Glomerular endothelial cell (primary cell): ENCODE measurements at regions not wholly inside any gene's neighbourhood (a gene's known extent, or its start where the extent isn't known, plus 50 kb on each side); places are given as distances from the start of the nearest gene placed in this dataset.
"Not testable (repeated sequence)": the region's sequence is repeated elsewhere in the genome, so short reads cannot be mapped to it uniquely, and the experiment has no call there.

Experiments used
- DNase-seq: peaks from one replicate; pipeline ENCODE4 v3.0.0-alpha.2; 2011; ENCODE audit warnings: low read depth, low spot score; ENCODE audit errors: extremely low read depth

DNA sequence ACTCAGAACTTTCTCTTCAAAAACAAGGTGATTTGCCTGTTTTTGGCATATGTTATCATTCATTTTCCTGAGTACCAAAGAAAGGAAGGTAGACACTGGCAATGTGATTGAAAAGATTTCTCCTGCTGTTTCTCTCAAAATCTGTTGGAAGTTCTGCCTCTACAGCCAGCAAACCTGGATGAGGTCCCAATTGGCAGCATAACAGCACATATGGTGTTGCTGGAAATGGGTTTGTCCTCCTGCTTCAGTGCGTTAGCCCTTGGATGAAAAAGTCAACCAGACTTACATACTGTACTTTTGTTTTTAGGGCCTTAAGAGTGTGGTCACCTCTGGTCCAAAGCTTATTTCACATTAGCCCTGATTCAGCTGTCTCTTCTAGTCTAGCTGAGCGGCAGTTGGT is 237.6 kb upstream of the MME start:
- DNase-seq = no peak

- DNase-seq = no peak
Observed at GRCh38 chr3:154835639-154836038, 244.5 kb upstream of the MME start.

- not testable (repeated sequence) for DNase-seq
Observed at GRCh38 chr3:154834831-154835230, 245.3 kb upstream of the MME start.

DNA sequence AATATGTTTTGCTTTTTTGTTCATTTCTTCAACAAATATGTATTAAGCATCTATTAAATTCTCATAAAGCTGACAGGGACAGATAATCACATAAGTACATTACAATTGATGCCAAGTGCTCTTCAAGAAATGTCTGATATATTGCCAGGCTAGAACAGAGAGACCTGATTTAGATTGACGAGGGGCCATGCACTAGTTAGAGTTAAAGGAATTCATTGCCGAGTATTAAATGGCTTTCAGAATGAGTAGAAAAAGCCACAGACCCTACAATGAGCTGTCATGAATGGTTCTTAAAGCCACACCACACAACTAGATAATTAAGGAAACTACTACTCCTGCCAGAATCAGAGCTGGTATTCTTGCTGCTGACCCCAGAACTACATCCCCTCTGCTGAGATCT is 250.2 kb upstream of the MME start:
- DNase-seq = no peak

DNA sequence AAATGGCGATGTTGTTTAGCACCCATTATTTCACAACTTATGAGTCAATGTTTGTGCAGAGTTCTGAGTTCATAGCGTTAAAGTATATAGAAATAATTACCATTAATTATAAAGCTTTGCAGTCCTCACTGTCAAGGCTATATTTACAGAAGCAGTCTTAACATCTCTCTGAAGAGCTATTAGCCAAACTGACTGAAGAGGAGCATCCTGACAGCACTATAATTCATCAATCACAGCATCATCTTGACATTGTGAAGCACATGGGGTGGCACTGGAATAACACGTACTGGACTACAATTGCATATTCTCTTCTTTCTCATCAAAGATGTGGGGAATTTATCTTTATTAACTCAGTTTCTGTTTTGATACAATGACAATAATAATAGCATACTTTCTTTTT is 260.6 kb upstream of the MME start:
- DNase-seq = no peak

GRCh38 chr3:154818676-154819255 is 261.4 kb upstream of the MME start:
- no peak for DNase-seq

- not testable (repeated sequence) for DNase-seq
Observed at GRCh38 chr3:154810017-154810416, 270.1 kb upstream of the MME start.

GRCh38 chr3:154801729-154802128 is 278.4 kb upstream of the MME start:
- no peak for DNase-seq

DNA sequence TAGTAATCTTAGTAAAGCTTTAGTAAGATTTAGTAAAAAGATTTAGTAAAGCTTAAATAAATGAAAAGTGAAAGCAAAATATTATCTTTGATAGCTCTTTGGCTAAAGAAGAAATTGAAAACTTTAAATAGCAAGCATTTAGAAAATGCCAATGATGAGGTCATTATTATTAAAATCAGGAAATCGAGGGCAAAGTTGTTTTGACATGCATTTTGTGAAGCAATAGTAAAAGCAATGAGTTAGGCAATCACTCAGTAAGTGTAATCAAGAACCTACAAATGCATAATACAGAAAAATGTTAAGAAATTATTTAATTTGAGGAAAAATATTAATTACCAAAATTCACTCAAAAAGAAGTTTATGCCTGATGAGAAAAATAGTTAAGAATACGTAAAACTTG is 280.3 kb upstream of the MME start:
- no peak for DNase-seq

- DNase-seq = no peak
Observed at GRCh38 chr3:154795582-154795981, 284.5 kb upstream of the MME start.

DNA sequence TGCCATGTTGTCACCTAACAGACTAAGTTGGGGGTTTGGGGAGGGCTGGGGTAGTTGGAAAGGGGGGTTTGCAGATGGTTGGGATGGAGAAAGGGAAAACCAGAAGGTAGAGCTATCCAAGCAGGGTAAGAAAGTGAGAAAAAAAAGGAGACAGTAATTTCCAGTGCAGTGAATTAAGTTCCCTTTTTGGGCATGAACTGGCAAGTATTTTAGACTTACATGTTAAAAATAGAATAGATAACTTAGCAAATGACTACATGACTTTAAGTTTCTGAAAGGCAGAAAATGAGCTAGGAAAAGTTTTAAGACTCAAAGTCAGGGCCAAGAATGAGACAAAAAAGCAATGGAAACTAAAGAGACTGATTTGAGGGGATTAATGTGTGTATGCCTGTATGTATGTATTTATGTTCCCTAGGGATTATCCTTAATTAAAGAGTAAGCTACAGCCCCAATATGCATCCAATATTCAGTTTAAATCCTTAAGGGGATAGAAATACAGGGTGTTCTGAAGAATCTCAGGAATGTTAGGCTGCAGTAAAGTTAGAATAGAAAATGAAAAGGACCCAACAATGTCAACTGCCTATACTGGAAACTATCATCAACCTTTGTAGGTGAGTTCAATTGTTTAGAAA is 285.2 kb upstream of the MME start:
- DNase-seq = no peak

GRCh38 chr3:154794391-154794790 is 285.7 kb upstream of the MME start:
- DNase-seq = no peak

DNA sequence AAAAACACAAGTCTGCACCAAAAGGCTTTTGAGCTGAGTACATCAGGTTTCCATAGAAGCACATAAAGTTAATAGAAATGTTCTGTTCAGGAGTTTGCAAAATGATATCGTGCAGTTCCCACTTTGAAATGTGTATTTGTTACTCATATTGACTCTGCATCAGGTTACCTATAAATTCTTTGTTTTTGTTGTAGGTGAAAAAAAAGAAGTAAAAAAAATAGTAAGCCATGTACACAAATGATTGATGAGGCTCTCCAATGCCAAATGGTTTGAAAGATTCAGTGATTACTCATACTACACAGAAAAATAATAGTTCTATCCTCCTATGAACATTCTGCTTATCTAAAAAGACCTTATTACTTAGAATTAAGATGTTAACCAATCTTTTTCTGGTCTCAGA is 287.3 kb upstream of the MME start:
- DNase-seq = no peak

DNA sequence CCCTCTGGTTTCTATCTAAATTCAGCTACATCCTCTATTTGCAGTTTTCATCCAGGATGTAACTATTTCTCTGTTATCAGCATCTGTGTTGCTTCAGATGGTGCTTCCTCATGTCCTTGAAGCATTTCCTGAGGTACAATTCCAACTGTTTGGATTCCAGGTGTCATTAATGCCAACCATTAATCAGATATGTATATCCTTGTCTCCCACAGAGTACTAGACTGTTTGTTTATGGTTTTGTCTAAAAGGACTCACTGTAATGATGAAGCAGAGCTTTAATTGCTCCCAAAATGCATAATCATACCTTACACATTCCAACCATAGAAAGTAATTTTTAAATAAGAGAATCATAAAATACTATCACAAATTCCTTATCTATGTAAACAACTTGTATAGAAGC is 288.5 kb upstream of the MME start:
- DNase-seq = no peak

DNA sequence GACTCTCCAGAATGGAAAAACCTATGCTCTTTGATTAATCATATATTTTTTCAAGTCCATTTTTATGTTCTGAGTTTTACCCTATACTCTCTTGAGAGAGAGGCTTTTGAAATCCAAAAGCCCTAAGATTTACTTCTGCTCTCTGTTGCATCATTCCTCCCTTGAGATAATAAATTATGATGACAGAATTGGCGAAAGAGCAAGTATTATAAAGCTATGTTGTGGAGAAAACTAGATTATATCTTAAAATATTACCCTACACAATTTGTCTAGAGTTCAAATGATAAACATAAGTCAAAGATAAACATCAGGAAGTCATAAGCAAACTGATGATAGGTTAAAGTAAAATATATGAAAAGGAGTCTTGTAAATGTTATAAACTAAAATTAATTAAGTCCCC is 293.4 kb upstream of the MME start:
- no peak for DNase-seq

- DNase-seq = no peak
Observed at GRCh38 chr3:154783521-154783931, 296.6 kb upstream of the MME start.

- no peak for DNase-seq
Observed at GRCh38 chr3:154783061-154783460, 297.1 kb upstream of the MME start.

DNA sequence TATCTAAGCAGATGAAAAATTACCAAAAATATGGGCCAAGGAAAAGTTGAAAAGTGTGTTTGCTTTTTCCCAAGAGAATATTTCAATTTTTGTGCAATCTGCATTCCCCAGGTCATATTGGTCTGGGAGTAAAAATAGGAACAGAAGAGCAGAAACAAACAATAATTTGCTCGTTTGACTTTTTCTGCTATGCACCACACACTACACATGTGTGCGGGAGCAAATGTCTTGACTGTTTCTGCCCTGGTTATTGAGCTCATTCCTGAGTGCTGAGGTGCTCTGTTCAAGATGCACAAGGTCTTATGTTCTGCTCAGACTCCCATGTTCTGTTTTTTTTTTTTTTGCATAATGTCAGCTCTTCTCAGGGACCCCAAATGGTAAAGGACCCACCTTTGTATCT is 298.0 kb upstream of the MME start:
- no peak for DNase-seq

DNA sequence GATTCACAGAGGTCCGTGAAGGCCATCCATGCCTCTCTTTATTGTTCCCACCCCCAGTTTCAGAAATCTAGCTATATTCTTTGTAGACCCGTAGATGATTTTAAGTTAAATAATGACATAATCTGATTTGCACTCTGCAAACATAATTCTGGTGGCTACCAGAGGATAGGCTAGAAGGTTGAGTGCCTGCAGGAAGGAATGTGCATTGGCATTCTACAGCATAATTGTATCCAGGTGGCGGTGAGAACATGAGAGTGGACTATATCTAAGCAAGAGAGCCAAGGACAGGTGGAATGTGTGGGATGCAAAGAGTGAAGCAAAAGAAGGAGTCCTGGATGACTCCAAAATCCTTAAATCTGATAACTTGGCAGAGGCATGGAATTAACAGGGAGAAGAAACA is 298.5 kb upstream of the MME start:
- no peak for DNase-seq

GRCh38 chr3:154780263-154780662 is 299.9 kb upstream of the MME start:
- DNase-seq = no peak

- no peak for DNase-seq
Observed at GRCh38 chr3:154779571-154779970, 300.5 kb upstream of the MME start.

DNA sequence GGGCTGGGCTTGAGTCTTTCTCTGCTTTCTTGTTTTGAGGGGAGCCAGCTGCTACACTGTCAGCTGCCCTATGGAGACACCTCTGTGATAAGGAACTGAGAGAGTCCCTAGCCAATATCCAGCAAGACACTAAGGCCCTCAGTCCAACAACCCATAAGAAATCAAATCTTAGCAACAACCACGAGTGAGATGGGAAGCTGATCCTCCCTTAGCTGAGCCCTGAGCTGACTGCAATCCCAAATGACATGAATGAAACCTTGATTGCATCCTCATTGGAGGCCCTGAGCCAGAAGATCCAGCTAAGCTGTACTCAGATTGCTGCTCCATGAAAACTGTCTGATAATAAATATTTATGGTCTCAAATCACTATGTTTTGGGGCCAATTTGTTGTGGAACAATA is 302.1 kb upstream of the MME start:
- DNase-seq = no peak
